SK-N-SH (cell line): ENCODE measurements at regions not wholly inside any gene's neighbourhood (a gene's known extent, or its start where the extent isn't known, plus 50 kb on each side); places are given as distances from the start of the nearest gene placed in this dataset.

Experiments used
- CTCF ChIP-seq: fragments of 200-600 bp; sonication (generic); IDR thresholded peaks from 2 replicates; pipeline ENCODE4 v1.6.1; 2017; ENCODE audit warnings: antibody characterized with exemption, mild to moderate bottlenecking, moderate library complexity
- EP300 ChIP-seq, 2 experiments: IDR thresholded peaks; 2 replicates each; pipeline versions ENCODE4 v1.4.0 to v1.6.1; 2012; ENCODE audit warnings: borderline replicate concordance in 1 of 2, low read depth in 1 of 2, low read length in 1 of 2
- EZH2phosphoT487 ChIP-seq: fragments of 200-600 bp; sonication (generic); IDR thresholded peaks from 2 replicates; pipeline ENCODE4 v1.6.1; 2017; ENCODE audit warnings: low read depth, mixed run types, mild to moderate bottlenecking, antibody characterized with exemption, moderate library complexity, borderline replicate concordance
- GATA2 ChIP-seq: sonication (generic); formaldehyde crosslinking; IDR thresholded peaks from 2 replicates; pipeline ENCODE4 v1.5.0; 2020; ENCODE audit warnings: mild to moderate bottlenecking, missing genetic modification reagents
- JUND ChIP-seq: IDR thresholded peaks from 2 replicates; pipeline ENCODE4 v1.4.0; 2012
- POLR2AphosphoS5 ChIP-seq: IDR thresholded peaks from 2 replicates; pipeline ENCODE4 v1.6.1; 2012; ENCODE audit warnings: low read depth, low read length
- RAD21 ChIP-seq: IDR thresholded peaks from 2 replicates; pipeline ENCODE4 v1.6.1; 2012; ENCODE audit warnings: mild to moderate bottlenecking, low read length
- RFX5 ChIP-seq: IDR thresholded peaks from 2 replicates; pipeline ENCODE4 v1.6.1; 2012; ENCODE audit warnings: mild to moderate bottlenecking, improper control_type of control experiment, low read length
- SIN3A ChIP-seq: IDR thresholded peaks from 2 replicates; pipeline ENCODE4 v1.6.1; 2012; ENCODE audit warnings: low read depth, mild to moderate bottlenecking, low read length, moderate library complexity, borderline replicate concordance
- TF ChIP-seq, protein P1 (sequence below): IDR thresholded peaks from 2 replicates; pipeline ENCODE4 v1.6.1; 2012; ENCODE audit warnings: mild to moderate bottlenecking, low read depth, low read length, moderate library complexity

- TF ChIP-seq EP300 (IDR thresholded peaks at IDR 0.05; ENCODE audit: borderline replicate concordance in 1 of 2, low read depth in 1 of 2, low read length in 1 of 2) (no peak), CTCF (no peak), RFX5 (no peak), EZH2phosphoT487 (no peak), RAD21 (no peak), SIN3A (no peak), POLR2AphosphoS5 (no peak), JUND (no peak), GATA2 (CRISPR knock-in tag) (no peak)
- TF ChIP-seq, protein P1, sequence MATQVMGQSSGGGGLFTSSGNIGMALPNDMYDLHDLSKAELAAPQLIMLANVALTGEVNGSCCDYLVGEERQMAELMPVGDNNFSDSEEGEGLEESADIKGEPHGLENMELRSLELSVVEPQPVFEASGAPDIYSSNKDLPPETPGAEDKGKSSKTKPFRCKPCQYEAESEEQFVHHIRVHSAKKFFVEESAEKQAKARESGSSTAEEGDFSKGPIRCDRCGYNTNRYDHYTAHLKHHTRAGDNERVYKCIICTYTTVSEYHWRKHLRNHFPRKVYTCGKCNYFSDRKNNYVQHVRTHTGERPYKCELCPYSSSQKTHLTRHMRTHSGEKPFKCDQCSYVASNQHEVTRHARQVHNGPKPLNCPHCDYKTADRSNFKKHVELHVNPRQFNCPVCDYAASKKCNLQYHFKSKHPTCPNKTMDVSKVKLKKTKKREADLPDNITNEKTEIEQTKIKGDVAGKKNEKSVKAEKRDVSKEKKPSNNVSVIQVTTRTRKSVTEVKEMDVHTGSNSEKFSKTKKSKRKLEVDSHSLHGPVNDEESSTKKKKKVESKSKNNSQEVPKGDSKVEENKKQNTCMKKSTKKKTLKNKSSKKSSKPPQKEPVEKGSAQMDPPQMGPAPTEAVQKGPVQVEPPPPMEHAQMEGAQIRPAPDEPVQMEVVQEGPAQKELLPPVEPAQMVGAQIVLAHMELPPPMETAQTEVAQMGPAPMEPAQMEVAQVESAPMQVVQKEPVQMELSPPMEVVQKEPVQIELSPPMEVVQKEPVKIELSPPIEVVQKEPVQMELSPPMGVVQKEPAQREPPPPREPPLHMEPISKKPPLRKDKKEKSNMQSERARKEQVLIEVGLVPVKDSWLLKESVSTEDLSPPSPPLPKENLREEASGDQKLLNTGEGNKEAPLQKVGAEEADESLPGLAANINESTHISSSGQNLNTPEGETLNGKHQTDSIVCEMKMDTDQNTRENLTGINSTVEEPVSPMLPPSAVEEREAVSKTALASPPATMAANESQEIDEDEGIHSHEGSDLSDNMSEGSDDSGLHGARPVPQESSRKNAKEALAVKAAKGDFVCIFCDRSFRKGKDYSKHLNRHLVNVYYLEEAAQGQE = no peak
These were observed 126.5 kb upstream of the GDNF start for GRCh38 chr5:37966291-37966690.
